ENCODE measurements at regions not wholly inside any gene's neighbourhood (a gene's known extent, or its start where the extent isn't known, plus 50 kb on each side); places are given as distances from the start of the nearest gene placed in this dataset.
"Not testable (repeated sequence)": the region's sequence is repeated elsewhere in the genome, so short reads cannot be mapped to it uniquely, and the experiment has no call there.

GRCh38 chr13:64476041-64476568 is 2754.0 kb downstream of the PCDH9 start:
- TF ChIP-seq EZH2 (IDR thresholded peaks at IDR 0.05); POLR2AphosphoS5 (IDR thresholded peaks at IDR 0.05; ENCODE audit: borderline replicate concordance, low read depth, low read length): not testable (repeated sequence)
